KMS-11 (cell line): ENCODE measurements at regions not wholly inside any gene's neighbourhood (a gene's known extent, or its start where the extent isn't known, plus 50 kb on each side); places are given as distances from the start of the nearest gene placed in this dataset.

ENCODE experiments used
- H2AFZ ChIP-seq: fragments of 200-600 bp; sonication (generic); 2 replicates; pipeline ENCODE4 v1.6.1; 2016; ENCODE audit warnings: antibody characterized with exemption, mixed run types, low read depth
- H3K27ac ChIP-seq: fragments of 200-600 bp; sonication (generic); 2 replicates; pipeline ENCODE4 v1.6.1; 2016; ENCODE audit warnings: mild to moderate bottlenecking, mixed run types
- H3K27me3 ChIP-seq: fragments of 200-600 bp; sonication (generic); 2 replicates; pipeline ENCODE4 v1.6.1; 2017; ENCODE audit warnings: mild to moderate bottlenecking, low read depth, mixed run types, moderate library complexity; ENCODE audit not compliant: insufficient read depth
- H3K36me3 ChIP-seq: fragments of 200-600 bp; sonication (generic); 2 replicates; pipeline ENCODE4 v1.6.1; 2017; ENCODE audit warnings: mild to moderate bottlenecking, mixed run types; ENCODE audit not compliant: insufficient read depth
- H3K4me1 ChIP-seq: fragments of 200-600 bp; sonication (generic); 2 replicates; pipeline ENCODE4 v1.6.1; 2016; ENCODE audit warnings: mild to moderate bottlenecking, low read depth, mixed run types; ENCODE audit not compliant: poor library complexity, severe bottlenecking
- H3K4me2 ChIP-seq: fragments of 200-600 bp; sonication (generic); 2 replicates; pipeline ENCODE4 v1.7.0; 2016; ENCODE audit warnings: mild to moderate bottlenecking, mixed run types
- H3K4me3 ChIP-seq: fragments of 200-600 bp; sonication (generic); IDR thresholded peaks from 2 replicates; pipeline ENCODE4 v1.6.1; 2017; ENCODE audit warnings: low read depth, low read length, mixed read lengths; ENCODE audit not compliant: insufficient read depth
- H3K79me2 ChIP-seq: fragments of 200-600 bp; sonication (generic); 2 replicates; pipeline ENCODE4 v1.6.1; 2016; ENCODE audit warnings: low read depth, mixed run types; ENCODE audit not compliant: insufficient read depth
- H3K9ac ChIP-seq: fragments of 200-600 bp; sonication (generic); 2 replicates; pipeline ENCODE4 v1.6.1; 2016; ENCODE audit warnings: mild to moderate bottlenecking, mixed run types
- H4K20me1 ChIP-seq: fragments of 200-600 bp; sonication (generic); 2 replicates; pipeline ENCODE4 v1.6.1; 2016; ENCODE audit warnings: mild to moderate bottlenecking, mixed run types; ENCODE audit not compliant: insufficient read depth
- CTCF ChIP-seq: fragments of 200-600 bp; sonication (generic); conservative IDR thresholded peaks from 2 replicates; pipeline ENCODE4 v1.6.1; 2017; ENCODE audit warnings: low read depth, mild to moderate bottlenecking, antibody characterized with exemption, low read length, moderate library complexity, mixed read lengths

GRCh38 chr6:140228491-140228890, 854.0 kb upstream of the CITED2 start:
- no peak overlapping the region for H3K27ac ChIP-seq
- H4K20me1 ChIP-seq: no peaks in the 10 kb centered on the region
- no peak for TF ChIP-seq CTCF
- no peaks in the 10 kb centered on the region for H3K79me2 ChIP-seq
- no peak overlapping the region for H3K4me3 ChIP-seq
- H3K9ac ChIP-seq: no peak overlapping the region
- H2AFZ ChIP-seq: no peak overlapping the region
- H3K4me2 ChIP-seq: no peak overlapping the region
- H3K36me3 ChIP-seq: no peaks in the 10 kb centered on the region
- H3K27me3 ChIP-seq: no peaks in the 10 kb centered on the region
- H3K4me1 ChIP-seq: no peaks in the 10 kb centered on the region

- Histone ChIP-seq H3K27me3 (no peaks in the 10 kb centered on the region), H3K4me1 (no peaks in the 10 kb centered on the region), H3K79me2 (no peaks in the 10 kb centered on the region), H3K36me3 (no peaks in the 10 kb centered on the region), H3K27ac (no peak overlapping the region), H3K4me3 (no peak overlapping the region), H3K4me2 (no peak overlapping the region), H3K9ac (no peak overlapping the region), H4K20me1 (no peaks in the 10 kb centered on the region), H2AFZ (no peak overlapping the region)
- no peak for TF ChIP-seq CTCF
Measured at GRCh38 chr6:140226637-140227036, 852.2 kb upstream of the CITED2 start.

GRCh38 chr6:140225701-140226436, 851.4 kb upstream of the CITED2 start:
- H3K9ac ChIP-seq: no peak overlapping the region
- H4K20me1 ChIP-seq: no peaks in the 10 kb centered on the region
- no peaks in the 10 kb centered on the region for H3K36me3 ChIP-seq
- H3K79me2 ChIP-seq: no peaks in the 10 kb centered on the region
- no peak for TF ChIP-seq CTCF
- no peak overlapping the region for H3K4me3 ChIP-seq
- H2AFZ ChIP-seq: no peak overlapping the region
- H3K27ac ChIP-seq: no peak overlapping the region
- no peaks in the 10 kb centered on the region for H3K27me3 ChIP-seq
- H3K4me1 ChIP-seq: no peaks in the 10 kb centered on the region
- no peak overlapping the region for H3K4me2 ChIP-seq

GRCh38 chr6:140217283-140217682, 842.8 kb upstream of the CITED2 start:
- Histone ChIP-seq H2AFZ (no peak overlapping the region), H3K27me3 (no peaks in the 10 kb centered on the region), H3K27ac (no peak overlapping the region), H3K4me1 (no peaks in the 10 kb centered on the region), H3K9ac (no peak overlapping the region), H3K4me2 (no peak overlapping the region), H4K20me1 (no peaks in the 10 kb centered on the region), H3K36me3 (no peaks in the 10 kb centered on the region), H3K4me3 (no peak overlapping the region), H3K79me2 (no peaks in the 10 kb centered on the region)
- no peak for TF ChIP-seq CTCF
